ENCODE measurements at regions not wholly inside any gene's neighbourhood (a gene's known extent, or its start where the extent isn't known, plus 50 kb on each side); places are given as distances from the start of the nearest gene placed in this dataset.

DNA sequence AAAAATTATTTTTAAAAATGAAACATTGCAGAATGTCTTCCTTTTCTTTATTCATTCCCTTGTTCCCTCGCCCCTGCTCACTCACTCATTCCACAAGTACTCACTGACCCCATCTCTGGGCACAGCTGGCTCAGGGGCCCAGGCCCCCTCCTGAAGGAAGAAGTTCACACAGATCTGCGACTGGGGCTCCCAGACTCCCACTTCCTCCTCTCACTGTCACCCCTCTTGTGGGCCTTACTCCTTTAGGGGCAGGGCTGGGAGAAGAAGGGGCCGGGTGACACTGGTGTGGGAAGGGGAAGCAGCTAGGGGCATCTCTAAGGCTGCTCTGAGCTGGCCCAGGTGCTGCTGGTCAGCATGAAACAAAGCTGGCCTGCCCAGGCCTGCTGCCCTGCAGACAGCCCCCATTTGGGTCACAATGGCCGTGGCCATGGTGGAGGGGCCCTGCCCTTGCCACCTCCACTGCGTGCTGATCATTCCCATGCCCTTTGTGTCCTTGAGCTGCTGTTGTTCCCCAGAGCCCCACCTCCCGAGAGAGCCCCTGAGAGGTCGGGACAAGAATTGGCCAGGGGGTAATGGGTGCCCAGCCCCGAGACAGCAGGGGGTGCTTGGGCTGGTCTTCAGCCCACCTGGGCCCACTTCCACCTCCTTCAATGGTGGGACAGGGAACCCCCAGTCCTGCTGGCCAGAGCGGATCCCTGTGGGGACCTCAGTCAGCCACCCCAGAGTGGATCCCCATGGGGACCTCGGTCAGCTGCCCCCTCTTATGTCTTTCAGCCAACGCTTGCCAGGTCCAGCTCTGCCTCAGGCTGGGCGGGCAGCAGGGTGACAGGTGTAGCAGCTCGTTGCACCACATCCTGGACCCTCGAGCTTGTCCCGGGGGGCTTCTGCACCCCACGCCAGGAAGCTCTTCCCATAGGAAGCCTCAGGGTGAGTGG is 212.4 kb upstream of the C14orf180 start:
- DNase-seq (ENCODE audit: extremely low read depth, low read depth, low spot score) = no peak

DNA sequence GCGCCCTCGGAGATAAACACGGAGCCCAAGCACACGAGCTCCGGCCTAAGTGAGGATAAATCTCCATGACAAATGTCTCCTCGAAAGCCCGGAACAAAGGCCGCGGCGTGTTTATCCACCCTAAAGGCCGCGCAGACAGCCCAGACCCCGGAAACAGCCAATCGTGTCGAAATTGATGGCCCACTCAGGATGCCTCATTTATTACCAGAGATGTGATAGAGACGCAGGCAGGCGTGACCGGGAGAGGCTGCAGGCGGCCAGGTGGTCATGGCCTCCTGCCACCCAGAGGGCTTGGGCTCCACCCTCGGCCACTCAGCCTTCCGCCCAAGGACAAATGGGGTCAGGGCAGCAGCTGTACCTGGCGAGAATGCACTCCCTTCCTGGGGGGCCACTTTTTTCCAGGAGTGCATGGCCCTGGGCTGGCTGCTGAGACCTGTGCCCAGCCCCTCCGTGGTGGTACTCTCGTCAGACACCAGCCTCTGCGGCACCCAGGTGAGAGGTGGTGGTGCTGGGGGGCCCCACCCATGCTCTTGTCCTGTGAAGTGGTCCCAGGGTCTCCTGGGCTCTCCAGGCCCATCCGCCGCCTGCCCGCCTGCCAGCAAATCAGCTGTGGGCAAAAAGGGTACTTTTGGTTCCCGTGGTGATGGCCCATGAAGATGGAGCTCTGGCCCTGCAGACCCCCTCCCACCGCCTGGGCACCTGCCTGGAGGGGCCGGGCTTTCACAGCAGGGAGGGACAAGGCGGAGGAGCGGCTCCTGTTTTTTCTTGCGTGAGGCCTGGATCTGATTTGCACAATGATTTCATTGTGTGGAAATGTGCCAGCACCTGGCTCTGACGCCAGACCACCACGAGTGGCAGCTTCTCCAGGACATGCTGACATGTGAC is 211.5 kb upstream of the C14orf180 start:
- no peak for DNase-seq (ENCODE audit: extremely low read depth, low read depth, low spot score)

DNA sequence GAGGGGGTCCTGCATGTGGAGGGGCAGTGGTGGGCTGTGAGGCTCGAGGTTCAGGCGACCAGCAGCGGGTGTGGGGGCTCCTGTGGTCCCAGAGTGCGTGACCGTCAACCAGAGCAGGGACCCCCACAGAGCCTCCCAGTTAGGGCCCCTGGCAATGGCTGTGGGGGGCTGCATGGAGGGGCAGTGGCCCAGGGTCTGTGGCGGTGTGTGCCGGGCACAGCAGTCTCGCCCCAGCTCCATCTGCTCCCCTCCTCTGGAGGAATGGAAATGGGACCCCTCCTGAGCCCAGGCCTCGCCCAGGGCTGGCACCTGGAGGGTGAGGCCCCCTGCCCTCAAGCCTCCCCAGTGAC is 210.8 kb upstream of the C14orf180 start:
- no peak for DNase-seq (ENCODE audit: extremely low read depth, low read depth, low spot score)

DNA sequence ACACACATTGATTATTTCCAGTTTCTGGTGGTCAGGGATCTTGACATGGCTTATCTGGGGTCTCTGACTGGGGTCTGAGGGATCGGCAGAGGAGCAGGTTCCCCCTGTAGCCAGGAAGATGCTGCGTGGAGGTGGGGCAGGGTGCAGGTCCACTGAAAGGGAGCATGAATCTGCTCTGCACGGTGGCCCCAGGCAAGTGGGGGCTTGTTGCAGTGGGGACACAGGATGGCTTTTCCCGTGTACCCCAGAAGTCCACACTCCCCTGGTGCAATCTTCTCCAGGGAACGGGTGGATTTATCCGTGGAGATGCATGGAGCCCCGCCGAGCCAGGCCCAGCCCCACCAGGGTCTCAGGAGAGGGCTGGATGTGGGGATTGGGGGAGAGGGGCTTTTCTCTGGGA is 210.4 kb upstream of the C14orf180 start:
- DNase-seq (ENCODE audit: extremely low read depth, low read depth, low spot score) = no peak

DNA sequence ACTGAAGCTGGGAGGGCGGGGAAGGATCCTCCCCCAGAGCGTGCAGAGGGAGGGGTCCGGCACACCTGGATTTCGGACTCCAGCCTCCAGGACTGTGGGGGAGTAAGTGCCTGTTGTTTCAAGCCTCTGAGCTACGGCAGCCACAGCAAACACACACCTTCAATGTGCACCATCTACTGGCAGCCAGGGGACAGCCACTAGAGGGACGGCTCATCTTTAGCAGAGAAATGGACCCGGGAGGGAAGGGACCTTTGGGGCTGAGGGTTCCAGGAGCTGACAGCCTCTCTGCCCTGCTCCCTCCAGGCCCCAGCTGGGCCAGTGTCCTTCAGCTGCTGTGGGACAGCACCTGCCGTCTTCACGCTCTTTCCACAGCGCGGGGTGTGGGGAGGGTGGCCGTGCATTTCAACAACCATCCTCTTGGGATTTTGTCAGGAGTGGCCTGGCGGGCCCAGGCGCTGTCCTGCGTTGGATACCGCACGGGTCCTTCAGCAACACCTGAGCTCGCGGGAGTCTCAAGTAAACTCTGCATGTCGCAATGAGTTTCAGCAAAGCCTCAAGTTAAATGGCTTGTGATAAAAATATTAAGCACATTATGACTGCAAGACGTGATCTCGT is 209.2 kb upstream of the C14orf180 start:
- no peak for DNase-seq (ENCODE audit: extremely low read depth, low read depth, low spot score)

DNA sequence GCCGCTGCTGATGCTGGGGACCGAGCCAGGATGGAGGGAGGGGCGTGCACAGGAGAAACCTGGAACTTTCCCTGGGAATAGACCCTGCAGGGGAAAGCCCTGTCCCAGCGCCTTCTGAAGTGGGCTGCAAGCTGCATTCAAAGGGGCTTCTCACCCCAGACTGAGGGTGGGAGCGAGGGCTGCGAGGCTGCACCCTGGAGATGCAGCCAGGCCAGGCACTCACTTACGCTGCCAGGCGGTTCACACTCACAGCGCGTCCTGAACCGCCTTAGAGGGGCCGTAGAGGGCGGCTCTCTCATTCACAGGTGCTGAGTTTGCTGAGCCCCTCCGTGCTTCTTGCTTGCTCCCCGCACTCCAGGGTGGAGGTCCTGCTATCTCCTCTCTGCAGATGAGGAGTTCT is 208.5 kb upstream of the C14orf180 start:
- no peak for DNase-seq (ENCODE audit: extremely low read depth, low read depth, low spot score)

DNA sequence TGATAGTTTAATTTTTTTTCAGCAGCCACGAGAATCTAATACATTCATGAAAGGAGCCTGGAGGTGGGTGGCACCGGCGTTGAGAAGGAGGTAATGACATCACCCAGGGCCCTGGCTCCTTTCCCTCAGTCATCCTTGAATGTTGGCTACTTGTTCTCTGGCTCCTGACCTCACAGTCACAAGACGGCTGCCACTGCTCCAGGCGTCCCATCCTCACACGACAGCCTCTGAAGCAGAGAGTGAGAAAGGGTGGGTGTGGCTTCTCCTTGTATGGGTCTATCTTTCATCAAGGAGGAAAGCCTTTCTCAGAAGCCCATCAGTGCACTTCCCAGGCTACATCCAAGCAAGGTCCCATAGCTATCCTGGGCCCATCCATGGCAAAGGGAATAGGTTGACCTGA is 207.6 kb upstream of the C14orf180 start:
- no peak for DNase-seq (ENCODE audit: extremely low read depth, low read depth, low spot score)

DNA sequence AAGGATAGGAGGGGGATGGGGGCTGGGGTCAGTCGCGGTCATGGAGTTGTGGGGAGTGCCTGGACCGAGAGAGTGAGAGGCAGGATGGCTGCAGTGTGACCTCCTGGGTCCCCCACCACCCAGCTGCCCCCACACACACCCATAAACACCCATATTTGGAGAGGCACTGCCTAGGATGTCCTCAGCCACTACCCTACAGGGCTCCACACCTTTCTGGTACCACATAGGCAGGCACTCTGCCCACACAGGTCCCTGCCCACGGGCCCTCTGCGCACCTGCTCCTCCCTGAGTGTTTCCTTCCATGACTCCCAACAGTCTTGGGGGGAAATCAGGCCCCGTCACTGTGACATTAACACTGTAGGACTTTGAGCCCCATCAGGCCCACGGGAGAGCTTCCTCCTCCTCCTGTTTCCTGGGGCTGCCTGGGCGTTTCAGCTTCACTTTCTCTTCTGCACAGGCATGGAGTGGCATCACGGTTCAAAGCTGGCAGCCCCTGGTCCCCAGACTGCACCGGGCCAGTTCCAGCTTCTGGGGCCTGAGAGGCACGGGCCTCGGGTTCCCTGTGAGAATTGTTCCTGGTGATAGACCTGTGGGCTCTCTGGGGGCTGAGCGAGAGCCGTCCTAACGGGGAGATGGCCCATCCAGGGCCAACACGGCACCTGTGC is 207.0 kb upstream of the C14orf180 start:
- DNase-seq (ENCODE audit: extremely low read depth, low read depth, low spot score) = no peak

DNA sequence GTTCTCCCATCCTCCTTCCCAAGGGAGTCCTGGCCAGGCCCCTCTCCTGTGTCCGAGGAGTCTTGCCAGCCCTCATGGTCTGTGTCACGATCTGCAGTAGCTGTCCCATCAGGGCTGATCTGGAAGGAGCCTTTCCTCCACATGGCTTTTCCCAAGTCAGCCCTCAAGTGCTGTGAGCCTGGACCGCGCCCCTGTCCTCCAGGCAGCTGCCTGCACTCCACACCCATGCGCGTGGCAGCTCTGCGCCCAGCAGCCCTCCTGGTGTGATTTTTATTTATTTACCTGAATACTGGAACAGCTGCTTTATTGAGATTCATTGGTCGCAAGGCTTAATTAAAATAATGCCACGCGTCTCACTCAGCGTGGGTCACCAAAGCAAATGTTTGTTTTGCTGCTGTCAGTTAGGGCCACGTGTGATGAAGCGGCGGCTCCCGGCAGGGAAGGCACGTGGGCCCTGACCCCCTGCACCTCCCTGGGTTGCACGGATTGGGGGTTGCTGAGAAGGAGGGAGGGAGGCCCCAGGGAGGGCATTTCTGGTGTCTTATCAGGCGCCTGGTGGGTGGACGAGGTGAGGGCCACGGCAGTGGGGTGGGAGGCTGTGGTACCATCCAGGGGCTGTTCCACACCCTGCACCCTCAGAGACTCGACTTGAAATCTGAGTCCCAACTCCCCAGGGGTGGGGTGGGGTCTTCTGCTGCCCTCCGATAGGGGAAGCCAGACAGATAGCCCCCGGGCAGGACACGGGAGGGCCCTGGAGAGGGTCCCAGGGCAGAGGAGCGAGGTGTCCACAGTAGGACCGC is 206.3 kb upstream of the C14orf180 start:
- no peak for DNase-seq (ENCODE audit: extremely low read depth, low read depth, low spot score)

DNA sequence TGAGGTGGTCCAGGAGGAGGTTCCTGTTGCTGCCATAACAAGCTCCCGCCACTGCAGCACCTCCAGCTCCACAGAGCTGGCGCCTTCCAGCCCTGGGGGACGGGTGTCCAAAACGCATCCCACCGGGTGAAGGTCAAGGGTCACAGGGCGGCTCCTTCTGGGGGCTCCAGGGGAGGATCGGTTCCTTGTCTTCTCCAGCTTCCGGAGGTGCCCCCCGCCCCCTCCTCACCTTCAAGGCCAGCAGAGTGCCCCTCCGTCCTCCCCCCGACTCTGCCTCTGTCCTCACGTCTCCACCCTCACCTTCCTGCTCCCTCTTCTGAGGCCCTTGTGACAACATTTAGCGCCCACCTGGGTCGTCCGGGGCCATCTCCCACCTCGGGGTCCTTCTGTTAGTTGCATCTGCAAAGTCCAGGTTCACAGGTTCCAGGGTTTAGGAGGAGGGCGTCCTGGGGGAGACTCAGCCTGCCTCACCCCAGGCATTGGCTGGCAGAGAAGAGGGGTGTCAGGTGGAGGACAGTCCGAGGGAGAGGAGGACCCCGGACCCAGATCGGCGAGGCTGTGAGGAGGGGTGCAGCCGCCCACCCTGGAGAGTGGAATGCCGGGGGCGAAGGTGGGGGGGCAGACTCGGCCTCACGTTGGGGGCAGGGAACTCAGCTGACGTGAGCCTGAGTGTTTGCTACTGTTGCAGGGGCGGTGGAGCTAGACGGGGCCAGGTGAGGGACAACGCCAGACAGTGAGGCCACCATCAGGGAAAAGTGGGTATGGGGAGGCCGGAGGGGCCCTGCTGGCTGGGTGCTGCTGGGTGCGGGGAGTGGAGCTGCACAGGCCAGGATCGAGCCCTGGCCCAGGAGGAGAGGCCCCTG is 205.5 kb upstream of the C14orf180 start:
- no peak for DNase-seq (ENCODE audit: extremely low read depth, low read depth, low spot score)

DNA sequence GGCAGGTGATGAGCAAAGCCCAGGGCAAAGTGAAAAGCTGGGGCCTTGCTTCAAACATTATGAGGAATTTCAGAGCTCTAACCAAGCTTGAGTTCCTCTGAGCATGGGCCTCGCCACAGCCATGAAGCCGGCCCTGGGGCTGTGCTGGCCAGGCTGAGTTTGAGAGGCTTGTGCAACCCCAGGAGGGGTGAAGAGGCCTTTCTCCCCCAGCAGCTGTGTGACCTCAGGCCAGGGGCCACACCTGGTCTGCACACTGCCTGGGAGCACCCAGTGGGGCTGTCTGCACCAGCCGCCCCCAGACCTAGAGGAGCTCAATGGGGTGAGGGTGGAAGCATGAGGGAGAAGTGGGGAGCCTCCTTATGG is 204.9 kb upstream of the C14orf180 start:
- no peak for DNase-seq (ENCODE audit: extremely low read depth, low read depth, low spot score)

DNA sequence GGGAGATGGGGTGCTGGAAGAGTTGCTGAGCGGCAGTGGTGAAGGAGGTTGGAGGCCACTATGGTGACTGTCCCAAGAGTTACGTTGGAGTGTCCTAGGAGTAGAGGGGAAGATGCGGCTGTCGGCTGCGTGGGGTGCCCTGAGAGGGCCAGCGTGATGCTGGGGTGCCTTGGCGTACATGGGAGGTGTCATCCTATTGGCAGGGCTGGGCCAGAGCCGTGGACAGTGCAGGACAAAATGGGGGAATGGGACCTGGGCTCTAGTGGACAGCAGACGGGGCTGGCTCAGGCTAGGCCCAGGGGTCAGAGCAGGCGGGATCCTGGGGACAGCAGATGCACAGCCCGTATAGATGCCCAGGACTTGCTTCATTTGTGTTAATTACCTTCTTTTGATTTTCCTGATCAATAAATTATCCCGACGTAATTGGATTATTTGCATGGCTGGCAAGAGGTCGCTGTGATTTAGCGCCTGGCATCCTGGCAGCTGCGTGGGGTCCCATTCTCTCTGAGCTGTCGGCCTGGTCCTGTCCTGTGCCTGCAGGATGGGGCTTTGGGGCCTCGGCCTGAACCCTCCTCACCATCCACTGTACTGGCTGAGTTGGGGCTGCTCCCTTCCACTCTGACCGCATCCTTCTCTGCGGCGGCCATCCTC is 203.9 kb upstream of the C14orf180 start:
- no peak for DNase-seq (ENCODE audit: extremely low read depth, low read depth, low spot score)

DNA sequence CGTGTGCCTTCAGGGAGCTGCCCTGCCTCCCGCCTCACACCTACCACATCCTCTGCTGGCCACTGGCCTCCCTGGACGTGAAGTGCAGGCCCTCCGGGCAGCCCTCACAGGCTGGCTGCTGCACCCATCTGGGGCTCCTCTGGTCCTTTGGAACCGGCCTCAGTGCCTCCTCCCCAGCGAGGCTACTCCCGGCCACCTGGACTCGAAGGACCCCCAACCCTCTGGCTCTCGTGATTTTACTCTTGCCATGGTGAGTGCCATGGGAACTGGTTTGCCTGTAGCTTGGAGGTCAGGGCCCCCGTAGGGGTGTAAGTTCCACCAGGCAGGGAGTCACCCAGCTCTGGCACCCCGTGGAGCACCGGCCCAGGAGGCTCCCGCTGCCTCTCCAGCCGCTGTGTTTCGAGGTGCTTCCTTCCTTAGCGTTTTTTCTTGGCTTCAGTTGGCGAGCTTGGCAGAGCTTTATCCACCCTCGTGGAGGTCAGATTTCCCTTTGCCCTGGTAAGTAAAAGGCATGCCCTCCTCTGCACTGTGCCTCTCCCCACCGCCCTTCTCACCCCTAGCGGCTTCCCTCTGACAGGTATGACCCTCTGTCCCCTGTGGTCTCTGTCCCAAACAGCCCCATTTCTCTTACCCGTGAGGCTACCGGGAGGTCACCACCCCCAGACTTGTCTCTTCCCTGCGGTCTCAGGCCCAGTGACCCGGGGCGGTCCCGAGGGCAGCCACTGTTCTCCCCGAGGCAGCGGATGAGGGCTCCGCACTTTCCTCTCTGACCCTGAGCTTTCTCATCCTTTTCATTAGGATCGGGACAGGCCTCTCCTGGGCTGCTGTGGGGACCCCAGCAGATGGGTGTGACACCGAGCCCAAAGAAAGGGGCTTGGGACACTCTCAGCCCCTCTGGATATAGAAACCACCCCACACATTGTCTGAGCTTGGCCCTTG is 203.1 kb upstream of the C14orf180 start:
- no peak for DNase-seq (ENCODE audit: extremely low read depth, low read depth, low spot score)

DNA sequence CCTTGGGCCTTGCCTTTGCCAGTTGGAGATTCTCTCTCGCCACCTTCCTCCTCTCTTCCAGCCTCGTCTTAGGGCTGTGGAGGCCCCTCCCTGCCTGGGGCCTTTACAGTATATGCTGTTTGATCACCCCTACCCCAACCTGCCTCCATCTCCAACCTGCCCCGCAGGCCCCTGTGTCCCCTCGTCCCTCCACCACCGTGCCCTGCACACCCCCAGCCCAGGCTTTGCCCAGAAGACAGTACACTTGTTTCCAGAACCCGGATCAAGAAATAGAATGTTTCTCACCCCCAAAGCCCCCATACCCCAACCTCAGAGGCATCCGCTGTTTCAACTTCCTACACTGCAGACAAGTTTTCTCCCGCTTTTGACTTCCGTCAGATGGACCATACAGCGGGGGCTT is 202.3 kb upstream of the C14orf180 start:
- no peak for DNase-seq (ENCODE audit: extremely low read depth, low read depth, low spot score)

DNA sequence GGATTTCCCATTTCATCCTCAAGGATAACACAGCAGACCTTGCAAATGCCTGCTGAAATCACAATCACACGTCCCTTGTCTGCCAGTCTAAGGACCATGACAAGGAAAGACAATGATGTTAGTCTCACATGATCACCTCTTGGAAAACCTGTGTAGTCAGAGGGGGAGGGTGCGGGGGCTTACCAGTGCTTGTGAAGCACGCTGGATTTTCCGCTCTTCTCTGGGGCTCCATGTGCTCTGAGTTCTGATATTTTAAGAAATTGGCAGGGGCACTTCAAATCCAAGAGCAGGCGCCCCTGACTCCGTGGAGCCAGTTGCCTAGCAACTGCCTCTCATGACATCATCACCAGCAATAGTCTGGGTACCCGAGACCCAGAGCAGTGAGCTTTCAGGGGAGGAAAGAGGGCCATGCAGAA is 200.9 kb upstream of the C14orf180 start:
- no peak for DNase-seq (ENCODE audit: extremely low read depth, low read depth, low spot score)

DNA sequence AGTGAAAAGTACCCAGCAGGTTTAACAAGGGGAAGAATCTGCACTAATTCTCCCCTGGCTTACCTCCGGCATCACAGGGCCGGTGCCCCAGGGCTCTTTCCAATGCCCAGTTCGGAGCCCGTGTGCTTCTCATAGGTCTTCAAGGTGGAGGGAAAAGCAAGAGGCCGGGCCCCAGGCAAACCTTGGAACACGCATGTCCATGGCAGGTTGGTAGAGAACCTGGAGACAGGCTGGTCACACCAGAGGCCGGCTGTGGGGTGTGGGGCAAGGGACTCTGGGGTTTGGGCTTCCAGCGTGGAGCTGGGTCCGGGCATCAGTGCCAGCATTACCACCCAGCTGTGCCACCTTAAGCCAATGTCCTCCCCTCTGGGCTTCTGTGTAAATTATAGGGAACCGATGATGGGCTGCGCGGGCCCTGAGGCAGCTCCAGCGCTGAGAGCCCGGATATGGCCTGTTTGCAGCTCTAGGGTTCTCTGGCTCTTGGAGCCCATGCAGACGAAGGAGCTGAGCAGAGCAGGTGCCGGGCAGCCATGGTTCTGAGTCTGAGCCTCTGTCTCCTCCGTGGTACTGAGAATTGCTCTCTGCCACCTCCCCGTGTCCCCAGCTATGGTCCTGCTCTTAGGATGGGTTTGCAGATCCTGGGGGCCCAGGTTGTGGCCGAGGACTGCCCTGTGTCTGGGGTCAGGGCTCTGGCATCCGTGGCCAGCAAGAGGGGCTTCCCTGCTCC is 197.0 kb upstream of the C14orf180 start:
- no peak for DNase-seq (ENCODE audit: extremely low read depth, low read depth, low spot score)

All from glomerular endothelial cell (primary cell).